HEK293 (cell line): ENCODE measurements at regions not wholly inside any gene's neighbourhood (a gene's known extent, or its start where the extent isn't known, plus 50 kb on each side); places are given as distances from the start of the nearest gene placed in this dataset.
A peak's percentile ranks its signal among the peaks of the same experiment; 100 is the strongest.

Experiments
- CTCF ChIA-PET: fragments of 350-600 bp; formaldehyde crosslinking; extraction: SDS; loops from one replicate; lab custom pipeline; 2021; ENCODE audit warnings: antibody characterized with exemption; lab: Yijun Ruan, JAX
- POLR2A ChIA-PET: fragments of 300-600 bp; formaldehyde crosslinking; extraction: SDS; loops from one replicate; lab custom pipeline; 2020; ENCODE audit warnings: antibody characterized with exemption, inconsistent platforms; lab: Yijun Ruan, JAX
- H3K27ac ChIP-seq: fragments of 200-500 bp; sonication (Bioruptor generic); 2 replicates; pipeline ENCODE4 v1.5.1; 2014; ENCODE audit warnings: low read depth, low read length, control low read depth, inconsistent platforms; ENCODE audit errors: extremely low read depth
- H3K36me3 ChIP-seq, 2 experiments: fragments of 200-500 bp in 1 of 2; sonication (Bioruptor generic) in 1 of 2; 1 replicate in 1 of 2; 2 replicates in 1 of 2; pipeline ENCODE4 v1.5.1; 2014 to 2017; ENCODE audit warnings: inconsistent platforms in 2 of 2, low read length in 2 of 2; ENCODE audit not compliant: control insufficient read depth in 2 of 2, insufficient read depth in 1 of 2
- H3K4me1 ChIP-seq: fragments of 200-500 bp; sonication (Bioruptor generic); 2 replicates; pipeline ENCODE4 v1.5.1; 2014; ENCODE audit warnings: mild to moderate bottlenecking, low read length, inconsistent platforms; ENCODE audit not compliant: control insufficient read depth, insufficient read depth
- H3K4me3 ChIP-seq: 2 replicates; pipeline ENCODE4 v1.5.1; 2011; ENCODE audit warnings: low read depth, mild to moderate bottlenecking, control low read depth, low read length, moderate library complexity
- H3K9me3 ChIP-seq: fragments of 200-500 bp; sonication (Bioruptor generic); 2 replicates; pipeline ENCODE4 v1.5.1; 2014; ENCODE audit warnings: low read depth, low read length, inconsistent platforms; ENCODE audit not compliant: control insufficient read depth, insufficient read depth
- GFI1B ChIP-seq: fragments of 450-650 bp; formaldehyde crosslinking; IDR thresholded peaks from 2 replicates; pipeline ENCODE4 v1.5.1; 2016; ENCODE audit warnings: missing biosample characterization, missing genetic modification characterization
- KLF16 ChIP-seq: fragments of 450-650 bp; formaldehyde crosslinking; IDR thresholded peaks from 2 replicates; pipeline ENCODE4 v1.5.1; 2017; ENCODE audit warnings: missing biosample characterization, missing genetic modification characterization
- MYNN ChIP-seq: fragments of 450-650 bp; formaldehyde crosslinking; IDR thresholded peaks from 2 replicates; pipeline ENCODE4 v1.5.1; 2016; ENCODE audit warnings: missing biosample characterization, missing genetic modification characterization, borderline replicate concordance
- MZF1 ChIP-seq: fragments of 450-650 bp; formaldehyde crosslinking; IDR thresholded peaks from 2 replicates; pipeline ENCODE4 v1.5.1; 2017; ENCODE audit warnings: missing biosample characterization, missing genetic modification characterization, borderline replicate concordance
- OVOL3 ChIP-seq: fragments of 450-650 bp; formaldehyde crosslinking; IDR thresholded peaks from 2 replicates; pipeline ENCODE4 v1.5.1; 2016; ENCODE audit warnings: missing biosample characterization, missing genetic modification characterization
- PRDM1 ChIP-seq: fragments of 450-650 bp; formaldehyde crosslinking; IDR thresholded peaks from 2 replicates; pipeline ENCODE4; 2016; ENCODE audit warnings: missing biosample characterization, missing genetic modification characterization
- SP7 ChIP-seq: fragments of 450-650 bp; formaldehyde crosslinking; IDR thresholded peaks from 2 replicates; pipeline ENCODE4 v1.5.1; 2016; ENCODE audit warnings: missing biosample characterization, missing genetic modification characterization
- TRIM28 ChIP-seq: IDR thresholded peaks from 2 replicates; pipeline ENCODE4 v1.6.1; 2011; ENCODE audit warnings: low read length, control low read depth, borderline replicate concordance
- ZBTB20 ChIP-seq: fragments of 450-650 bp; formaldehyde crosslinking; IDR thresholded peaks from 2 replicates; pipeline ENCODE4 v1.5.1; 2016; ENCODE audit warnings: missing biosample characterization, missing genetic modification characterization
- ZNF16 ChIP-seq: fragments of 450-650 bp; formaldehyde crosslinking; IDR thresholded peaks from 2 replicates; pipeline ENCODE4 v1.5.1; 2016; ENCODE audit warnings: low read depth, missing biosample characterization, missing genetic modification characterization
- ZNF214 ChIP-seq: fragments of 450-650 bp; formaldehyde crosslinking; IDR thresholded peaks from 2 replicates; pipeline ENCODE4 v1.5.1; 2017; ENCODE audit warnings: missing biosample characterization, mild to moderate bottlenecking, missing genetic modification characterization, borderline replicate concordance
- ZNF292 ChIP-seq: fragments of 450-650 bp; formaldehyde crosslinking; IDR thresholded peaks from 2 replicates; pipeline ENCODE4 v1.5.1; 2016; ENCODE audit warnings: low read depth, missing biosample characterization, missing genetic modification characterization, borderline replicate concordance
- ZNF521 ChIP-seq: fragments of 450-650 bp; formaldehyde crosslinking; IDR thresholded peaks from 2 replicates; pipeline ENCODE4 v1.5.1; 2017; ENCODE audit warnings: missing biosample characterization, mild to moderate bottlenecking, missing genetic modification characterization
- ZNF544 ChIP-seq: fragments of 450-650 bp; formaldehyde crosslinking; IDR thresholded peaks from 2 replicates; pipeline ENCODE4 v1.5.0; 2017; ENCODE audit warnings: missing biosample characterization, missing genetic modification characterization
- ZNF548 ChIP-seq: fragments of 450-650 bp; formaldehyde crosslinking; IDR thresholded peaks from 2 replicates; pipeline ENCODE4 v1.5.1; 2016; ENCODE audit warnings: missing biosample characterization, missing genetic modification characterization
- ZNF600 ChIP-seq: fragments of 450-650 bp; formaldehyde crosslinking; IDR thresholded peaks from 2 replicates; pipeline ENCODE4 v1.5.1; 2016; ENCODE audit warnings: missing biosample characterization, missing genetic modification characterization
- ZNF621 ChIP-seq: fragments of 450-650 bp; formaldehyde crosslinking; IDR thresholded peaks from 2 replicates; pipeline ENCODE4 v1.5.1; 2017; ENCODE audit warnings: missing biosample characterization, missing genetic modification characterization
- ZNF629 ChIP-seq: fragments of 450-650 bp; formaldehyde crosslinking; IDR thresholded peaks from 2 replicates; pipeline ENCODE4 v1.5.1; 2017; ENCODE audit warnings: missing biosample characterization, missing genetic modification characterization
- ZNF792 ChIP-seq: fragments of 450-650 bp; formaldehyde crosslinking; IDR thresholded peaks from 2 replicates; pipeline ENCODE4 v1.5.1; 2016; ENCODE audit warnings: missing biosample characterization, missing genetic modification characterization
- ZNF830 ChIP-seq: fragments of 450-650 bp; IDR thresholded peaks from 2 replicates; pipeline ENCODE4 v1.5.0; 2018; ENCODE audit warnings: missing biosample characterization, missing genetic modification characterization, low read depth, mild to moderate bottlenecking, moderate library complexity
- ZNF843 ChIP-seq: fragments of 450-650 bp; formaldehyde crosslinking; IDR thresholded peaks from 2 replicates; pipeline ENCODE4 v1.5.1; 2016; ENCODE audit warnings: missing biosample characterization, missing genetic modification characterization
- ZSCAN30 ChIP-seq: fragments of 450-650 bp; IDR thresholded peaks from 2 replicates; pipeline ENCODE4 v1.5.1; 2018; ENCODE audit warnings: missing biosample characterization, mild to moderate bottlenecking, missing genetic modification characterization, moderate library complexity
- ZXDB ChIP-seq: fragments of 450-650 bp; formaldehyde crosslinking; IDR thresholded peaks from 2 replicates; pipeline ENCODE4 v1.5.1; 2016; ENCODE audit warnings: missing biosample characterization, missing genetic modification characterization
- TF ChIP-seq, protein P1 (sequence below): fragments of 450-650 bp; formaldehyde crosslinking; IDR thresholded peaks from 2 replicates; pipeline ENCODE4 v1.5.1; 2017; ENCODE audit warnings: missing biosample characterization, missing genetic modification characterization
- TF ChIP-seq, protein P2 (sequence below): fragments of 450-650 bp; formaldehyde crosslinking; IDR thresholded peaks from 2 replicates; pipeline ENCODE4 v1.5.1; 2016; ENCODE audit warnings: missing biosample characterization, missing genetic modification characterization
- TF ChIP-seq, protein P3 (sequence below): fragments of 450-650 bp; formaldehyde crosslinking; IDR thresholded peaks from 2 replicates; pipeline ENCODE4 v1.5.1; 2017; ENCODE audit warnings: missing biosample characterization, missing genetic modification characterization
- TF ChIP-seq, protein P4 (sequence below): fragments of 450-650 bp; formaldehyde crosslinking; IDR thresholded peaks from 2 replicates; pipeline ENCODE4 v1.5.1; 2016; ENCODE audit warnings: missing biosample characterization, missing genetic modification characterization
- TF ChIP-seq, protein P5 (sequence below): sonication (generic); formaldehyde crosslinking; IDR thresholded peaks from 2 replicates; pipeline ENCODE4 v1.8.1; 2022; ENCODE audit warnings: mild to moderate bottlenecking, moderate library complexity, missing genetic modification reagents
- TF ChIP-seq, protein P6 (sequence below): fragments of 450-650 bp; formaldehyde crosslinking; IDR thresholded peaks from 2 replicates; pipeline ENCODE4 v1.5.1; 2016; ENCODE audit warnings: missing biosample characterization, missing genetic modification characterization

DNA sequence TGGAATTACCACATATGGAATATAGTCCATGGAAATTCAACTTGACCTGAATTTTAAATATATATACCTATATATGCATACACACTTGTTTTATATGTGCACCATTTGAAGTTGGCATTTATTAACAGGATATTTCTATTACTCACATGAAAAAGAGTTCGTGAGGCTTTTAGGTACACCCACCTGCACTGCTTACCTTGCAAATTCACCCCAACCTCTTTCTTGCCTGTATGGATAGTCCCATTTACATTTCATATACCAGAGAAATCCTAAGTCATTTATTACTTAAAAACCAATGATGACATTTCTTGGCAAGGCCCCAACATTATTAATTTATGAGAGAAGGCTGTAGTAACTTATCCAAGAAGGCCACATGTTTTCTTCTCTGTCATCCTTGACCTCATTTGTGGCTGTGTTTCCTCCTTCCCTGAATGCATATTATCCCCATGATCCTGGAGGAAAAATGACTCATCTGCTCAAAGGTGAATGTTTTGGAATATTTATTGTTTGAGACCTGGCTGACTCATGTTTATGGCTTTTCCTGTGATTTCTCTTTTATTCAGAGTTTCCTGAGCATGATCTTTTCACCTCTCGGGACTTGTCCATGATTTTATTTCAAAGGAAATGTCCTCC, 62.2 kb upstream of the FAM241A start:
- H3K27ac ChIP-seq, result no peak overlapping the region
- no peaks in the 10 kb centered on the region for H3K9me3 ChIP-seq
- H3K4me3 ChIP-seq, result no peak overlapping the region
- H3K36me3 ChIP-seq, result no peaks in the 10 kb centered on the region
- CTCF ChIA-PET, result interaction anchor here (0.6 kb wide), 1 partner anchor 153 kb away, joined by 3 read pairs; no protein-coding TSS in a partner anchor
- POLR2A ChIA-PET, result no interaction called here
- peaks cover 6% of the 10 kb centered on the region; the same call in 1 of the 2 replicates for H3K4me1 ChIP-seq
- TF ChIP-seq SP7 (tag by site-specific recombination) (peak; percentile 64), ZNF843 (tag by site-specific recombination) (no peak), ZBTB20 (tag by site-specific recombination) (no peak), ZNF600 (tag by site-specific recombination) (0 out of 2 replicates have a peak, but pooled peaks have one; percentile 14), ZNF548 (tag by site-specific recombination) (no peak), MZF1 (tag by site-specific recombination) (no peak), OVOL3 (tag by site-specific recombination) (no peak), ZNF830 (tag by site-specific recombination) (no peak), ZXDB (tag by site-specific recombination) (no peak), ZNF544 (no peak), ZNF621 (tag by site-specific recombination) (no peak), MYNN (tag by site-specific recombination) (no peak), ZNF629 (peak; percentile 74), ZNF214 (no peak), KLF16 (tag by site-specific recombination) (no peak), ZNF792 (tag by site-specific recombination) (no peak), ZNF16 (tag by site-specific recombination) (no peak), GFI1B (tag by site-specific recombination) (no peak), ZNF292 (no peak), TRIM28 (no peak), PRDM1 (peak; percentile 80), ZSCAN30 (tag by site-specific recombination) (no peak), ZNF521 (tag by site-specific recombination) (no peak)
- TF ChIP-seq, protein P1, sequence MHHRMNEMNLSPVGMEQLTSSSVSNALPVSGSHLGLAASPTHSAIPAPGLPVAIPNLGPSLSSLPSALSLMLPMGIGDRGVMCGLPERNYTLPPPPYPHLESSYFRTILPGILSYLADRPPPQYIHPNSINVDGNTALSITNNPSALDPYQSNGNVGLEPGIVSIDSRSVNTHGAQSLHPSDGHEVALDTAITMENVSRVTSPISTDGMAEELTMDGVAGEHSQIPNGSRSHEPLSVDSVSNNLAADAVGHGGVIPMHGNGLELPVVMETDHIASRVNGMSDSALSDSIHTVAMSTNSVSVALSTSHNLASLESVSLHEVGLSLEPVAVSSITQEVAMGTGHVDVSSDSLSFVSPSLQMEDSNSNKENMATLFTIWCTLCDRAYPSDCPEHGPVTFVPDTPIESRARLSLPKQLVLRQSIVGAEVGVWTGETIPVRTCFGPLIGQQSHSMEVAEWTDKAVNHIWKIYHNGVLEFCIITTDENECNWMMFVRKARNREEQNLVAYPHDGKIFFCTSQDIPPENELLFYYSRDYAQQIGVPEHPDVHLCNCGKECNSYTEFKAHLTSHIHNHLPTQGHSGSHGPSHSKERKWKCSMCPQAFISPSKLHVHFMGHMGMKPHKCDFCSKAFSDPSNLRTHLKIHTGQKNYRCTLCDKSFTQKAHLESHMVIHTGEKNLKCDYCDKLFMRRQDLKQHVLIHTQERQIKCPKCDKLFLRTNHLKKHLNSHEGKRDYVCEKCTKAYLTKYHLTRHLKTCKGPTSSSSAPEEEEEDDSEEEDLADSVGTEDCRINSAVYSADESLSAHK (tag by site-specific recombination), result no peak
- TF ChIP-seq, protein P2, sequence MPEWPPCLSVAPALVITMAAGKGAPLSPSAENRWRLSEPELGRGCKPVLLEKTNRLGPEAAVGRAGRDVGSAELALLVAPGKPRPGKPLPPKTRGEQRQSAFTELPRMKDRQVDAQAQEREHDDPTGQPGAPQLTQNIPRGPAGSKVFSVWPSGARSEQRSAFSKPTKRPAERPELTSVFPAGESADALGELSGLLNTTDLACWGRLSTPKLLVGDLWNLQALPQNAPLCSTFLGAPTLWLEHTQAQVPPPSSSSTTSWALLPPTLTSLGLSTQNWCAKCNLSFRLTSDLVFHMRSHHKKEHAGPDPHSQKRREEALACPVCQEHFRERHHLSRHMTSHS (tag by site-specific recombination), result no peak
- TF ChIP-seq, protein P3, sequence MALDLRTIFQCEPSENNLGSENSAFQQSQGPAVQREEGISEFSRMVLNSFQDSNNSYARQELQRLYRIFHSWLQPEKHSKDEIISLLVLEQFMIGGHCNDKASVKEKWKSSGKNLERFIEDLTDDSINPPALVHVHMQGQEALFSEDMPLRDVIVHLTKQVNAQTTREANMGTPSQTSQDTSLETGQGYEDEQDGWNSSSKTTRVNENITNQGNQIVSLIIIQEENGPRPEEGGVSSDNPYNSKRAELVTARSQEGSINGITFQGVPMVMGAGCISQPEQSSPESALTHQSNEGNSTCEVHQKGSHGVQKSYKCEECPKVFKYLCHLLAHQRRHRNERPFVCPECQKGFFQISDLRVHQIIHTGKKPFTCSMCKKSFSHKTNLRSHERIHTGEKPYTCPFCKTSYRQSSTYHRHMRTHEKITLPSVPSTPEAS, result no peak
- TF ChIP-seq, protein P4, sequence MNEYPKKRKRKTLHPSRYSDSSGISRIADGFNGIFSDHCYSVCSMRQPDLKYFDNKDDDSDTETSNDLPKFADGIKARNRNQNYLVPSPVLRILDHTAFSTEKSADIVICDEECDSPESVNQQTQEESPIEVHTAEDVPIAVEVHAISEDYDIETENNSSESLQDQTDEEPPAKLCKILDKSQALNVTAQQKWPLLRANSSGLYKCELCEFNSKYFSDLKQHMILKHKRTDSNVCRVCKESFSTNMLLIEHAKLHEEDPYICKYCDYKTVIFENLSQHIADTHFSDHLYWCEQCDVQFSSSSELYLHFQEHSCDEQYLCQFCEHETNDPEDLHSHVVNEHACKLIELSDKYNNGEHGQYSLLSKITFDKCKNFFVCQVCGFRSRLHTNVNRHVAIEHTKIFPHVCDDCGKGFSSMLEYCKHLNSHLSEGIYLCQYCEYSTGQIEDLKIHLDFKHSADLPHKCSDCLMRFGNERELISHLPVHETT (tag by site-specific recombination), result peak; percentile 28; the same call in 1 of the 2 replicates
- TF ChIP-seq, protein P5, sequence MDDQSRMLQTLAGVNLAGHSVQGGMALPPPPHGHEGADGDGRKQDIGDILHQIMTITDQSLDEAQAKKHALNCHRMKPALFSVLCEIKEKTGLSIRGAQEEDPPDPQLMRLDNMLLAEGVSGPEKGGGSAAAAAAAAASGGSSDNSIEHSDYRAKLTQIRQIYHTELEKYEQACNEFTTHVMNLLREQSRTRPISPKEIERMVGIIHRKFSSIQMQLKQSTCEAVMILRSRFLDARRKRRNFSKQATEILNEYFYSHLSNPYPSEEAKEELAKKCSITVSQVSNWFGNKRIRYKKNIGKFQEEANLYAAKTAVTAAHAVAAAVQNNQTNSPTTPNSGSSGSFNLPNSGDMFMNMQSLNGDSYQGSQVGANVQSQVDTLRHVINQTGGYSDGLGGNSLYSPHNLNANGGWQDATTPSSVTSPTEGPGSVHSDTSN (CRISPR knock-in tag), result no peak
- TF ChIP-seq, protein P6, sequence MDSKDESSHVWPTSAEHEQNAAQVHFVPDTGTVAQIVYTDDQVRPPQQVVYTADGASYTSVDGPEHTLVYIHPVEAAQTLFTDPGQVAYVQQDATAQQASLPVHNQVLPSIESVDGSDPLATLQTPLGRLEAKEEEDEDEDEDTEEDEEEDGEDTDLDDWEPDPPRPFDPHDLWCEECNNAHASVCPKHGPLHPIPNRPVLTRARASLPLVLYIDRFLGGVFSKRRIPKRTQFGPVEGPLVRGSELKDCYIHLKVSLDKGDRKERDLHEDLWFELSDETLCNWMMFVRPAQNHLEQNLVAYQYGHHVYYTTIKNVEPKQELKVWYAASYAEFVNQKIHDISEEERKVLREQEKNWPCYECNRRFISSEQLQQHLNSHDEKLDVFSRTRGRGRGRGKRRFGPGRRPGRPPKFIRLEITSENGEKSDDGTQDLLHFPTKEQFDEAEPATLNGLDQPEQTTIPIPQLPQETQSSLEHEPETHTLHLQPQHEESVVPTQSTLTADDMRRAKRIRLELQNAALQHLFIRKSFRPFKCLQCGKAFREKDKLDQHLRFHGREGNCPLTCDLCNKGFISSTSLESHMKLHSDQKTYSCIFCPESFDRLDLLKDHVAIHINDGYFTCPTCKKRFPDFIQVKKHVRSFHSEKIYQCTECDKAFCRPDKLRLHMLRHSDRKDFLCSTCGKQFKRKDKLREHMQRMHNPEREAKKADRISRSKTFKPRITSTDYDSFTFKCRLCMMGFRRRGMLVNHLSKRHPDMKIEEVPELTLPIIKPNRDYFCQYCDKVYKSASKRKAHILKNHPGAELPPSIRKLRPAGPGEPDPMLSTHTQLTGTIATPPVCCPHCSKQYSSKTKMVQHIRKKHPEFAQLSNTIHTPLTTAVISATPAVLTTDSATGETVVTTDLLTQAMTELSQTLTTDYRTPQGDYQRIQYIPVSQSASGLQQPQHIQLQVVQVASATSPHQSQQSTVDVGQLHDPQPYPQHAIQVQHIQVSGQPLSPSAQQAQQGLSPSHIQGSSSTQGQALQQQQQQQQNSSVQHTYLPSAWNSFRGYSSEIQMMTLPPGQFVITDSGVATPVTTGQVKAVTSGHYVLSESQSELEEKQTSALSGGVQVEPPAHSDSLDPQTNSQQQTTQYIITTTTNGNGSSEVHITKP (tag by site-specific recombination), result no peak
